ENCODE measurements at regions not wholly inside any gene's neighbourhood (a gene's known extent, or its start where the extent isn't known, plus 50 kb on each side); places are given as distances from the start of the nearest gene placed in this dataset.

GRCh38 chr3:110815008-110815583 lies 256.5 kb upstream of the NECTIN3 start:
- TF ChIP-seq CTCF (IDR thresholded peaks at IDR 0.05) (no peak), POLR2A (IDR thresholded peaks at IDR 0.05) (no peak)
